HG03025 (cell line): ENCODE measurements at regions not wholly inside any gene's neighbourhood (a gene's known extent, or its start where the extent isn't known, plus 50 kb on each side); places are given as distances from the start of the nearest gene placed in this dataset.

Experiments
- ATAC-seq: cut with Tn5 transposase; IDR thresholded peaks from one replicate; pipeline ENCODE4 v1.9.1; 2021; ENCODE audit warnings: mild to moderate bottlenecking, moderate library complexity; ENCODE audit not compliant: unreplicated experiment, low FRiP score

DNA sequence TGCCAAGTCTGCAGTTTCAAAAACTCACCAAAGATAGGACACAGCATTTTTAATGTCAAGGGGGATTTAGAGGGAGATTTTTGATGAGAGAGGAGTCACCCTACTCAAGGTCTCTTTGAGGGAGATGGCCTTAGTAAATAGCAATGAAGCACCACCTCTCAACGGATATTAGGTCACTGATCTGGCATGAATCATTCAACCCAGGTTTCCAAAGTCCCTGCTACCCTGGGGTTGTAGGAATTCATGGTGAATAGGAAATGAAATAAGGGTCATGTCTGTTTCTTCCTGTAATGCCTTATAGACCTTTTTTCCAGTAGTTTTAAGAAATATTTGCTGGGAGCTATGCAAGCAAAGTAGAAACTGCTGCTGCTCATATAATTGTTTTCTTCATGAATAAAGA, 2154.9 kb downstream of the LRRC4C start:
- no peak for ATAC-seq

DNA sequence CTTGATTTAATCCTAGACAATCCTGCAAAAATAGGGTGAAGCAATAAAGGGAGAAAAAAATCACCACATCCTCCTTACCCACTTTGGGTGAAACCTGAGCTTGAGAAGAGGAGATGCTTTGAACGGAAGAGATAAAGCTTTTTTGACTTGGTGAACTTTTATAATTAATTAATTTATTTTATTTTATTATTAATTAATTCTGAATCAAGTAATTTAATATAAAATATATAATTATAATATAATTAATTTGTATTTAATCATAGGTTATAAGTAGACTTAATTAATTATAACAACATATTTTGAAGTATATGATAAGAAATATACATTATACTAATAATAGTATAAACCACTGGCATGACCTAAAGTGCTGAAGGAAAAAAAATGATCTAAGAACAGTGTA, 2164.8 kb downstream of the LRRC4C start:
- no peak for ATAC-seq

DNA sequence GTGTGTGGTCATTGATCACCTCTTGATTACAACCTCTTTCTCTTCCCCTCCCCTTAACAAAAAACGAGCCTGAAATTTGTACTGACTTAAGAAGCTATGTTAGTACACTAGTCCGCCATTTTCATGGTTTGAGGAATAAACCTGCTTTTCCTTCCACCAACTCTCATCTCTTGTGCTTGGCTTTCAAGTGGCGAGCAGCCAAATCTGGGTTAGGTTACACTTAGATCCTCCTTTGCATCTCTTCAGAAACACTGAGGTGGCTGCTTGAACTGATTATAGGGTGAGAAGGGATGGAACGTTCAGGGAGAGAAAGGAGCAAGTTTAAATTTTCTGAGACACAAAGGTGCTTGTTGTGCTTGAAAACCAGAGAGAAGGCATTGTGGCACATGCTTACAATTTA, 2171.4 kb downstream of the LRRC4C start:
- no peak for ATAC-seq

DNA sequence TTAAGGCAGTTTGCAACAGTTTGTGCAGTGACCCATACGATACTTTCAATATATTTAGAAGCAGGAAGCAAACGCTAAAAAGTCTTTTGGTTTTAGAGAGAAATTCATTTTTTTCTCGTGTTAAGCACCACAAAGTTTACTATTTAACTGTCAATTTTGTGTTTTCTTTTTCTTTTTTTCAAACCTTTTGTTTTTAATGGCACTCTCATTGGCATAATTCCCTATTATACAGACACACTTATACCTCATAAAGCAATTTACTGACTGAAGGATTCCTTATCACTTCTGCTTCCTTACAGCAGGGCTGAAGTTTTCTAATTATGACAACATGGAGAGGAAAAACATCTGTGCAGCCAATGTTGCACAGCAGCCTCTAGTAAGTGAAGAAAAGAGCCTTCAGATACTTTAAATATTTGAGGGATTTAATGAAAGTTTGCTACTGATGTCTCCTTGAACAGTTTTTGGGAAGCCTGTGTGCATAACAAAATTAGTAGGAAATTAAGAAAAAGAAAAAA, 2191.2 kb downstream of the LRRC4C start:
- ATAC-seq = no peak

DNA sequence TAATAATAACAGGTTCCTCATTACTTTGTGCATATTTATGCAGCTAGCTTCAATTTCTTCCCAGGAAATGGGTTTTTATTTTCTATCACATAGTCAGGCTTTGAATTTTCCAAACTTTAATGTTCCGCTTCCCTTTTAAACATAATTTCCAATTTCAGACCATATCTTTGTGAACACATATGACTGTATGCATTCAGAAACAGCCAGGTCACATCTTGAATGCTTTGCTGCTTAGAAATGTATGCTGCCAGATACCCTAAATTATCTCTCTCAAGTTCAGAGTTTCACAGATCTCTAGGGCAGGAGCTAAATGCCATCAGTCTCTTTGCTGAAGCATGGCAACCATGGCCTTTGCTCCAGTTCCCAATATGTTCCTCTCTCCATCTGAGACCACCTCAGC, 2203.8 kb downstream of the LRRC4C start:
- ATAC-seq = no peak

DNA sequence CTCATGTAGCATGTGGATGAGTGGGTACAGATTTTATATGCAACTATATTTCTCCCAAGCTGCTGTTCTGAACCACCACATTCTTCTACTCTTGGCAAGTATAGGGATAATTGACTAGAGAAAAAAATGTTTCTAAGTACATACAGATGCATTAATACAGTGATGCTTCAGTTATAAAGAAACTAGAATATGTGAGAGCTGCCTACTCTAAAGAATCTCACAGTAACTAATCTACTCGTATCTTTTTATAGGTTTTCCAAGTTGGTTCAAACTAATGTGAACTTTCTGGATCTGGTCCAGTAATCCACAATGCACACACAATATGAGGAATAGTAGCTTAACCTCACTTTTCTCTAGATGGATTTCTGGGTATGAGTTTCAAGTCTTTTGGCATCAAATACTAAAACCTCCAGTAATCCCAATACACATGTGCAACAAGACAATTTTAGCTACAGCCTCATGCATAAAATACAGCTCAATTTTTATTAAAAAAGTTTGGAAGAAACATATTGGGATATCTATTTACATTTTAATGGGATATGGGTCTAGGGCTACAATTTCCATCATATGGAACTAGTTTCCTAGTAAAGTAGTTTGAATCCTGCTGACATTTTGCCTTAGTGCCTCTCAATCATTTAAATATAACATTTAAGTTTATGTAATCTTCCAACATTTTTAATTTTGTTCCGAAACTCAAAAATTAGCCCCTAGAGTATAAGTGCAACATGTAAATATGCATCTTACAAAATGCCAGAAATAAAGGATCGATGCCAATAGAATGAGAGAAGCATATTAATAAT, 2209.7 kb downstream of the LRRC4C start:
- ATAC-seq = no peak

DNA sequence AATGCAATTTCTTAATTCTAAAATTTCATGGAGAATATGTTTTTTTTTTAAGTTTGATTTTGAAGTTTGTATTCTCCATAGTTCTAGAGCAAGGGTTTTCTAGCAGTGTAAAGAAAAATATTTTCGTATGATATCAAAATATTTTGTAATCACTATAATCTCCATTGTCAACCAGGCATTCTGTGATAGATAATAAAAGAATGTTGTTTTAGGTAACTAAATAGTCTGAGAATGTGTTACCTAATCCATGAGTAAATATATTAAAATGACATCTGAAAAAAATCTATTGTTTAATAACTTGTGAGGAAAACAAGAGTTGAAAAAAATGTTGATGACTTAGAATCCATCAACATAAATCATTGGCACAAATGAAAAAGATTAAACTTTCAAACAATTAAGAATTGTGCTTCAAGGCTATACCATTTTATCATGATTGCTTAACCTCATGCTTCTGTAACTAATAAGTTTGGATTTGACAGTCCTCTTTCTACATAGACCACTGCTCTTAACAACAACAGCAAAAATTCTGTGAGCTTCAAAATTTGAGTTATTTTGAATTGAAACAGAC, 2211.8 kb downstream of the LRRC4C start:
- no peak for ATAC-seq

DNA sequence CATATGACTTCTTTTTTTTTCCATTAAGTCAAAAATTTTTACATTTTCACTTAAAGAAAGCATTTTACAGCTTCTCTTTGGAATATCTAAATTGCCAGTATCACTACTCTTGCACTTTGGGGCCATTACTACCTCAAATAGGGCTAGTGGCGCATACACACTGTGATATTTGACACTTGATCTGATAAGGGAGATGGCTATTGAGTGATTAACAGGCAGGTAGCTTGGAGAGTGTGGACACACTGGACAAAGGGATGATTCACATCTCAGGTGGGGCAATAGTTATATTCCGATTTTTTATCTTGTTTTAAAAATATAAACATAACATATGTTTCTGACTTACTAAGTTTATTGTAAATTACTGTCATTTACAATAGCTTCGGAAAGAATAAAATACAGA, 2219.9 kb downstream of the LRRC4C start:
- ATAC-seq = no peak

DNA sequence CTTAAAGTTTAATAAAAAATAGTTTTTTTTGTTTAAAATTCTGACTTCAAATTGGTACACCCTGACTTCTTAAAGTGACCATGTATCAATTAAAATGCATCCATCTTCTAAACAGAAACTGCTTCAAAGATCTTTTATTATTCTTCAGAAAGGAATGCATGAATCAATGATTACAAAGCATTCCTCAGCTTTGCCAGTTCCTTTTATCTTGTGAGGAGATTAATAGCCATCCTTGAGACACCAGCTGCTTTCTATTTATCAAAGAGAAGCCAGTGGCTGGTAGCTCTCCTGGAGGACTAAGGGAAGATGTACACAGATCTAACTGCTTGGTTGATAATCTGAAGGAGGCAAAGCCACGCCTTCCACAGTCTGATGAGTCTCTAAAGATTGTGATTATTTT, 2222.5 kb downstream of the LRRC4C start:
- ATAC-seq = no peak

DNA sequence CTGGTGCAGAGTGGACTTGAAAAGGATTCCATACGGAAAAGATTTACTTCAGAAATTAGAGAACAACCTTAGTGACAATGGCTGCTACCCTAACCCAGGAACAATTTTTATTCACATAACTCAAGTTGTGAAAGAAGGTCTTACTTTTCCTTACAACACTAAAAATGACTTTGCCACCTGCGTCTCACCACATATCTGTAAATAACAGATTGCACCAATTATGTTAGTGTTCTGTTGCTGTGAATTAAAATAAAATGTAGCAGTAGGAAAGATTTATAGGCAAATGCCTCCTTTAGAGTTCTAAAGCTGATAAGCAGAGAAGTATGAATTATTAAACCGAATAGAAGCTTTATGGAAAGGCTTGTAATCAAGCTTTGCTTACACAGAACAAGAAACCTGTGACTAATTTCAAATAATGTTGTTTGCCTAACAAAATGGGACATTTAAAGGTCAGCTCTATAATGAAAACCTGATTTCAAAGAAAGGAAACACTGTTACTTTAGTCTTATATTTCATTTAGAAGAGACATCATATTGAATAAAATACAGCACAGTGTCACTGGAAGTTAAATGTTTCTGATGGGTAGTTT, 2237.8 kb downstream of the LRRC4C start:
- ATAC-seq = no peak

DNA sequence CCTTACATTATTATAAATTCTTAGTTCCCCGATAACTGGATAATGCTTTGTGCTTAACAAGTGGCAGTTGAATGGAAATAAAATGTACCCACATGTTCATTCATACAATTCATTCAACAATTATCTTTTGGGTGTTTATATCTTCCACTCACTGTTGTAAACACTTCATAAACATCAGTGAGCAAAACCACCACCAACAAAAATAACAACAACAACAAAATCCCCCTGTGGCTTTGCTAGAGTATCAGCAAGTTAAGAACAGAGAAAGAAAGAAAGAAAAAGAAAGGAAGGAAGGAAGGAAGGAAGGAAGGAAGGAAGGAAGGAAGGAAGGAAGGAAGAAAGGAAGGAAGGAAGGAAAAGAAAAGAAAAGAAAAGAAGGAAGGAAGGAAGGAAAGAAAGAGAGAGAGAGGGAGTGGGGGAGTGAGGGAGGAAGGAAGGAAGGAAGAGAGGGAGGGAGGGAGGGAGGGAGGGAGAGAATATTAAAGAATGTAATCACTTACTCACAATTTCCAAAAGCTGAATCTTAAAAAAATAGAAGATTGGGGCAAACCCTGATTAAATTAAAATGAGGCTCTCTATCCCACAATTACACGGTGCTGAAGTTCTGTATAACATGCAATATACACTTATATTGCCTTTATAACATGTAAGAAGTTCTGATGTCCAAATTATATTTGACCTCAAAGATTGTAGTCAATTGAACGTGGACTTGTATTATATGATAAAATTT, 2238.8 kb downstream of the LRRC4C start:
- ATAC-seq = no peak

DNA sequence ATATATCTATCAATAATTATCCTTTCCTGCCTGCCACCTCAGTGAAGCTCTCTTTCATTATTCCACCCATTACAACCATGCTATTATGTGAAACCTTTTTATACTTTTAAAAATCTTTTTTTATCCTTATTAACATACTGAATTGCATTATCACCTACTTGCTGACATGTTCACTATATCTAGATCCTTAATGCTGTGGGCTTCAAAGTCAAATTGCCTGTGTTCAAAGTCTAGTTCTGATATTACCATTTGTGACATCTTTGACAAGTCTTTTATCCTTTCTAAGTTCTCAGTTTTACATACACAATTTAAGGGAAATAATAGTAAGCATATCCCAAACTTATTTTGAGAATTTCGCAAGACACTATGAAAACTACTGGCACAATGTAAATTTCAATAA, 2239.4 kb downstream of the LRRC4C start:
- no peak for ATAC-seq

DNA sequence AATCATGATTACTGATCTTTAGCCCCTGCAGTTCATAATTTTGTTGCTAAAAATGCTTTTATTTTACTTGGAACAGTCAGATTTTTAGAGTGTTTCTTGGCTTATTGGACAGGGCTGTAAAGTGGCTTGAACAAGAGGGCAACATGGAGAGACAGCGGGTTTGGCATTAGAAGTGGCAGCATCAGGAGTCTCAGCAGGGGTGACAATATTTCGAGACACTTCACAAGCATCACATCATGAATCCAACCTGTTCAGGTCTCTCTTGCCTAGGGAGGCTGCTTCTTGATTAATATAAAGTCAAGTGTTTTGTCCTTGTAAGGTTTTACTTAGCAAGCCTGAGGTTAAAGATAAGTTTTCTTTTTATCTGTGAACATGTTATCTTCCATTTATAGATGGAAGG, 2249.5 kb downstream of the LRRC4C start:
- no peak for ATAC-seq

DNA sequence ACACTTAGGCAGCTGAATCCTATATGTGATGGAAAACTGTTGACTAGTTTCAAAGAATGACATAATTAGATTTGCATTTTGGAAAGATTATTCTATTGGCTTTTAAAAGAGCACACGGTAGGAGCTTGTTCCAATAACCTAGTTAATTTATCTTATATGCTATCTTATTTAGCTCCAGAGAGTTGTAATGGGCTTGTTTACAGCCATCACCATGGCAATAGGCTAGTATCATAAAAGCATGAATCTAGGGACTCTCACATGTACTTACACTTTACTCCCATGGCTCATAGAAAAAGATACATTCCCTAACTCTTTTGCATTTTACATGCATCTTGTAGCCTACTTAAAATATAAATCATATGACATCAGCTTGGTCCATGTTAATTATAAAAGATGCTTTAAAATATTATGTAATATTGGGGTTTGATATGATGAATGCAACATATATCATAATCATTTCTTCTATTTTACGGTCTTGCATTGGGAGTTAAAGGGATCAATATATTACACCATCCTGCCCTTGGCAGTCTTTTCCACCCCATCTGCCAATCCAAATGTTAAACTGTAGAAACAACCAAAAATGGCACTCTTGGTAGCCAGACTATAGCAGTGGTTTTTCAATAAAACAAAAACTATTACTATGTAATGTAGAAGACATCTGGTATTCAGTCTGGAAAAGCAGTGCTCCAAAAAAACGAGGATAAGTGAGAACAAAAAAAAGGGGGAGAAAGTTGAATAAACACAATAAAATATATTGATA, 2254.0 kb downstream of the LRRC4C start:
- no peak for ATAC-seq

DNA sequence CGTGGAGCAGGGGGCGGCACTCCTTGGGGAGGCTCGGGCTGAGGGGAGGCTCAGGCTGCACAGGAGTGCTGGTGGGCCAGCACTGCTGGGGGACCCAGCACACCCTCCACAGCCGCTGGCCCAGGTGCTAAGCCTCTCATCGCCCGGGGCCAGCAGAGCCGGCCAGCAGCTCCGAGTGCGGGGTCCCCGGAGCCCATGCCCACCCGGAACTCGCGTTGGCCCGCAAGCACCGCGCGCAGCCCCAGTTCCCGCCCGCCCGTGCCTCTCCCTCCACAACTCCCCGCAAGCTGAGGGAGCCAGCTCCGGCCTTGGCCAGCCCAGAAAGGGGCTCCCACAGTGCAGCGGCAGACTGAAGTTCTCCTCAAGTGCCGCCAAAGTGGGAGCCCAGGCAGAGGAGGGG, 2266.8 kb downstream of the LRRC4C start:
- no peak for ATAC-seq

DNA sequence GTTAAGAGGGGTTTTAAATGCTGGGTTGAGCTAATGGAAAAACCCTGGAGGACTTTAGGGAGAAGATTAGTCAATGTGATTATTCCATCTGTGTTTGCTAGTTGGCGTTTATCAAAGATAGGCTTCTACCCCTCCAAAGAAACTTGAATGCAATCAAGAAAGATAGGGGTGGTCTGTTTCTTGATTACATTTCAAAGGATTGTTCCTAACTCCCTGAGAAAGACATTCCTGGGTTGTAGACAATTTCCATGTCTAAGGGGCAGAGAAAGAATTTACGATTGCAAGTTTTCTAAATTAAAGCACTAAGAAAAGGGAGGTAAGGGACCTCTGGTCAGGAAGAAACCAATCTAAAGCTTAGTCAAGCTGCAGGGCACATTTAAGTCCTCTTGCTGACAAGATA, 2268.7 kb downstream of the LRRC4C start:
- no peak for ATAC-seq

DNA sequence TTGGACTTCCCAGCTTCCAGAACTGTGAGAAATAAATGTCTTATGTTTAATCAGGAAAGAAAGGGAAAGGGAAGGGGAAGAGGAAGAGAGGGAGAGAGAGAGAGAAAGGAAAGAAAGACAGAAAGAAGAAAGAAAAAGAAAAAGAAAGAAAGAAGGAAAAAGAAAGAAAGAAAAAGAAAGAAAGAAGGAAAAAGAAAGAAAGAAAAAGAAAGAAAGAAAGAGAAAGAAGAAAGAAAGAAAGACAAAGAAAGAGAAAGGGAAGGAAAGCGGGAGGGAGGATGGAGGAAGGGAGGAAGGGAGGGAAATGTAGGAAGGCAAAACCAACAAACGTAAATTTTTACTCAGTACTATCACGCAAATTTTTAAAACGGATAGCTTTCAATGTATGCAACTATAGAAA, 2281.8 kb downstream of the LRRC4C start:
- no peak for ATAC-seq

DNA sequence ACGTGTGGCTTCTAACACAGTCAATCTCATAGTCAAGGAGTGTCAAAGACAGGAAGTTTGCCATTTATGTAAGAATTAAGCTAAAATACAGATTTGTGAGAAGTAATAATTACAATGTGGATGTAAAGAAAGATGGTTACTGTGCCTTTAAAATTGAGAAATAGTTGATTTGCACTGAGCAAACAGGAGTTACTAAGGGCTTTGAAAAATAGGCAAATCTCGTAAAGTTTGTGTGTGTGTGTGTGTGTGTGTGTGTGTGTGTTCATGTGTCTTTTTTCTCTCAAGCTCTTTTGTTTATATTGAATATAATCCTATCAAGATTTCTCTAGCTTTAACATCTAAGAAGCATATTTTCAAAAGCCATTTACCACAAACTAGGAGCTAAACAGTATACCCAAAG, 2284.5 kb downstream of the LRRC4C start:
- ATAC-seq = no peak

DNA sequence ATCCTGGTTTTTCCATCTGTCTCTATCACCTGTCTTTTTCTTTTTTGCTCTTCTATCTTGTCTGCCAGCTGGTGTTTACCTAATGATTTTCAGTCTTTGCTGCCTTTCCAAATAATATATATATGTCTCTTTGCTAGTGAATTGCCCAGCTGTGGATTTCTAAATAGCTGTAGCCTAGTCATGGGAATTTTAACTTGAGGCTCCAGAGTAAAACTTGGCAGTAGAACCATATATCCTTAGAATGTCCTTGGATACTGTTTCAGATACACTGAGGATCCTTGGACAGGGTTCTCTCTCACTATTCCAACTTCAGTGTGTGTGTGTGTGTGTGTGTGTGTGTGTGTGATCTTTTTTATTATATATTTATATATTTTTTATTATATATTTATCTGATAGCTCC, 2285.3 kb downstream of the LRRC4C start:
- ATAC-seq = no peak

DNA sequence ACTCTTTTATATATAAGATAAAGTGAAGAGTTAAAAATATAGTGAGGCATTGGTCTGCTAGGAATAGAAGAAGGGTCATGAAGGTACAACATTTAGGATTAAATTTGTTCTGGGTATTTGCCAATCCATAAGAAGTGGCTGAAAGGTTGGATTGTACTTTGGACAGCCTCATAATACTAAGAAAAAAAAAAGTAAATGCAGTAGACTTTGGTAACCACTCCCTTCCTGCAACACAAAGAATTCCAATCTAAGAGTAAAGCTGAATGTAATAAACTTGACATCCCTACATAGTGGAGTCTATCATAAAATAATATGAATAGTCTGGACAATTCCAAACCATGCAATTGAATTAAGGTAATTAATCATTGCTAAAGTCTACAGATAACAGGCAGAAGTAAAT, 2294.4 kb downstream of the LRRC4C start:
- no peak for ATAC-seq

DNA sequence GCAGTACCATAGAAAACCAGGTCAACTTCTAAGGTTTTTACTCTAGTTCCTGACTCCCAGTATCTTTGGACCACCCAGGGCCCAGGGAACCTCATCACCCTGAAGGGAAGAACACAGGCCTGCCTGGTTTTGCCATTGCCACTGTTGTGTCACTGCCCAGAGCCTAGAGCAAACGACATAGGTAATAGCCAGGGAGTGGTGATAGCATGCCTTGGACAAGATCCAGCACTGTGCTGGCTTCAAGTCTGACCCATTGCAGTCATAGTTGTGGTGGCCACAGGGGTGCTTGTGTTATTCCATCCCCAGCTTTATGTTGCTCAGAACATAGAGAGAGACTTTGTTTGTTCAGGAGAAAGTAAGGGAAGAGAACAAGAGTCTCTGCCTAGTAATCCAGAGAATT, 2310.2 kb downstream of the LRRC4C start:
- no peak for ATAC-seq
